ENCODE measurements at regions not wholly inside any gene's neighbourhood (a gene's known extent, or its start where the extent isn't known, plus 50 kb on each side); places are given as distances from the start of the nearest gene placed in this dataset.
"Not testable (repeated sequence)": the region's sequence is repeated elsewhere in the genome, so short reads cannot be mapped to it uniquely, and the experiment has no call there.

DNA sequence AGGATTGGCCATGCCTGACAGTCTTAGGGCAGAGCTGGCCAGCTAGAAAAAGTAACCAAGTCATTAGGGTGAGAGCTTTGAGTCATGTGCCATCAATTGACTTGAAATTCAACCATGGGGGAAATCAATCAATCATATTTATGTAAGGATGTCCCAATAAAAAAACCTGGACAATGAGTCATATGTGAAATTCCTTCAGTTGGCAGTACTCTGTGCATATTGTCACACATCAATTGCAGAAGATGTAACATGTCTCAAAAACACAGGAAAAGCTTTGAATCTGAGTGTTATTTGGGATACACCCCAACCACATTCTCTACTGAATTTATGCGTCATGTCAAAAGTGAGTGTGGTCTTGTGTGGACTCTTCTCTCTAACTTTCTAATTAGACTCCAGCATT lies 1004.1 kb upstream of the NRXN1 start:
- H3K4me3 Mint-ChIP-seq, result no peak overlapping the region
- peaks cover 0 to 4% (median 0%) of the 10 kb centered on the region in 3 donors for H3K9me3 Mint-ChIP-seq
- H3K4me1 Mint-ChIP-seq, result peaks cover 0 to 2% (median 1%) of the 10 kb centered on the region in 3 donors
- H3K27ac Mint-ChIP-seq, result no peak overlapping the region
- H3K36me3 Mint-ChIP-seq, result no peaks in the 10 kb centered on the region
- no peaks in the 10 kb centered on the region for H3K27me3 Mint-ChIP-seq

DNA sequence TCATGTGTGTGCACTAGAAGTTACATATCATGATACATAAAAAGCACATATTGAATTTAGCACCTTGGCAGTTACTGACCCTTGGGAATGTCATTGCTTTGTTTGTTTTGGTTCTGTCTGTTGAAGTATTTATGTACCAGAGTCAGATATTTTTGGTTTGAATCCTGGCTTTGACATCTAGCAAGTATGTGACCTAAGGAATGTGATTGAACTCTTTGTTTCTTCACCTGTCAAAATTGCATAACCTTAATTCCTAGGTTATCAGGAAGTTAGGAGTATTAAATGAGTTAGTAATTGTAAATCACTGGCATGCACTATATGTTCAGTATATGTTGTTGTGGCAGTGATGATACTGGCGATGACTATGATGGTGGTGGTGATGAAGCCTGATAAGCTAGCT lies 1003.5 kb upstream of the NRXN1 start:
- no peaks in the 10 kb centered on the region for H3K27me3 Mint-ChIP-seq
- H3K9me3 Mint-ChIP-seq, result peaks cover 0 to 4% (median 0%) of the 10 kb centered on the region in 3 donors
- no peaks in the 10 kb centered on the region for H3K36me3 Mint-ChIP-seq
- H3K4me1 Mint-ChIP-seq, result peaks cover 0 to 2% (median 1%) of the 10 kb centered on the region in 3 donors
- no peak overlapping the region for H3K27ac Mint-ChIP-seq
- no peak overlapping the region for H3K4me3 Mint-ChIP-seq

DNA sequence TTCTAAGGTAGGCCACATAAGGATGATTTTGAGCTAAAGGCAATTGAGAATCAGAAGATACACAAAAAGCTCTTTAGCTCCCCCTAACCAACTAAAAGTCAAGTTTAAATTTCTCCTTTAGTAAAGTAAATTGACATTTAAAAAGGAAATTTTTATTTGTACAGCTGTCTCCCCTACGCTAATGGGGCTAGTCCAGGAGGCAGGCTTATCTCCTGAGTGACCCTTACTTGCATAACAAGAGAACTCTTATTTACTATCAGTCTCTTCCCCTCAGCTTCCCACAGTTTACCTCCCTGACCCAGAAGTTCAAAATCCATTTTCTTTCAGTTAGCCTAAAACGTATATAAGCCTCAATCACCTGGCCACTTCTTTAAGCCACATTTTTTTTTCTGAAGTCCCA lies 1002.8 kb upstream of the NRXN1 start:
- no peak overlapping the region for H3K27ac Mint-ChIP-seq
- peaks cover 0 to 2% (median 1%) of the 10 kb centered on the region in 3 donors for H3K4me1 Mint-ChIP-seq

DNA sequence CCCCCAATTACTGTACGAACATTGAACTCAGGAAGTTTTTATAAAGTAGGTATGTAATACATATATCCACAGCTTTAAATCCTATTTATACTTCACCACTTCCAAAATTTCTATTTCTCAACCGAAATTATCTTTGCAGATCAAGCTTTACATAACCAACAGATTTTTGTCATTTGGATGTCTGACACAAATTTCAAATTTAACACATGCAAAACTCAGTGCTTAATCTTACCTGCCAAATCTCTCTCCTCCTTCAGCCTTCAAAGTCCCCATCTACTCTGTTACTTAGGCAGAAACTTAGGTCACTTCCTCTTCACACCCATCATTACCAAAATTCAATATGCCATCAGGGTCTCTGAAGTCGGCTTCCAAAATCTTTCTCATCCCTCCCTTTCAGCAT lies 990.1 kb upstream of the NRXN1 start:
- no peaks in the 10 kb centered on the region for H3K27me3 Mint-ChIP-seq
- no peak overlapping the region for H3K4me3 Mint-ChIP-seq
- H3K9me3 Mint-ChIP-seq, result peaks cover 0 to 6% (median 5%) of the 10 kb centered on the region in 3 donors
- H3K4me1 Mint-ChIP-seq, result no peaks in the 10 kb centered on the region
- no peak overlapping the region for H3K27ac Mint-ChIP-seq
- H3K36me3 Mint-ChIP-seq, result no peaks in the 10 kb centered on the region

More for the DNA sequence above, 1002.8 kb upstream of the NRXN1 start:
- H3K4me3 Mint-ChIP-seq, result no peak overlapping the region
- H3K9me3 Mint-ChIP-seq, result peaks cover 0 to 4% (median 0%) of the 10 kb centered on the region in 3 donors
- no peaks in the 10 kb centered on the region for H3K27me3 Mint-ChIP-seq
- no peaks in the 10 kb centered on the region for H3K36me3 Mint-ChIP-seq

DNA sequence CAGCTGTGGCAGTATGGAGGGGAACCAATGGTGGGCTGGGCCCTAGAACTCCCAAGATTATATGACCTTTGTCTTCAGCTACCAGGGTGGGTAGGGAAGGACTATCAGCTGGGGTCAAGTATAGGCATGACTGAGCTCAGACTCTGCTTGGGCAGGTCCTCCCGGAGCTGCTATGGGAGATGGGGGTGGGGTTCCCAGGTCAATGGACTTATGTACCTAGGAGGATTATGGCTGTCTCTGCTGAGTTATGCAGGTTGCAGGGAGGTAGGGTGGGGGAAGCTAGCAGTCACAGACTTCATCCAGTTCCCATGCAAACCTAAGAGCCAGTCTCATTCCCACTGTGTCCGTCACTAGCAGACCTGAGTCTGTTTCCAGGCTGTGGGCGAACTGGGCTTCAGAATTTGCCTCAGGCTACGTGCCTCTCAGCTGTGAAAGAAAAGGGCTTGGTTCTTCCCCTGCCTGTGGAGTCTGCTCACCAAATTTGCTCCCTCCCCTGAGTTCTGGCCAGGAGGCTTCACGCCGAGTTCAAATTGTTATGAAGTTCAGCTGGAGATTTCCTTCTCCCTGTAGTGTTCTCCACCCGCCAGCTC lies 985.8 kb upstream of the NRXN1 start:
- no peak overlapping the region for H3K27ac Mint-ChIP-seq
- H3K36me3 Mint-ChIP-seq, result no peaks in the 10 kb centered on the region
- H3K9me3 Mint-ChIP-seq, result peaks cover 3 to 16% (median 4%) of the 10 kb centered on the region in 3 donors
- H3K4me3 Mint-ChIP-seq, result no peak overlapping the region
- H3K27me3 Mint-ChIP-seq, result no peaks in the 10 kb centered on the region
- no peaks in the 10 kb centered on the region for H3K4me1 Mint-ChIP-seq

DNA sequence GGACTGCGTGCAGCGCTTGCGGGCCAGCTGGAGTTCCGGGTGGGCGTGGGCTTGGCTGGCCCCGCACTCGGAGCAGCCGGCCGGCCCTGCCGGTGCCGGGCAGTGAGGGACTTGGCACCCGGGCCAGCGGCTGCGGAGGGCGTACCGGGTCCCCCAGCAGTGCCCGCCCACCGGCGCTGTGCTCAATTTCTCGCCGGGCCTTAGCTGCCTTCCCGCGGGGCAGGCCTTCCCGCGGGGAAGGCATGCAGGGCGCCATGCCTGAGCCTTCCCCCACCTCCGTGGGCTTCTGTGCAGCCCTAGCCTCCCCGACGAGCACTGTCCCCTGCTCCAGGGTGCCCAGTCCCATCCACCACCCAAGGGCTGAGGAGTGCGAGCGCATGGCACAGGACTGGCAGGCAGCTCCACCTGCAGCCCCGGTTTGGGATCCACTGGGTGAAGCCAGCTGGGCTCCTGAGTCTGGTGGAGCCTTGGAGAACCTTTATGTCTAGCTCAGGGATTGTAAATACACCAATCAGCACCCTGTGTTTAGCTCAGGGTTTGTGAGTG lies 975.0 kb upstream of the NRXN1 start:
- not testable (repeated sequence) for H3K9me3 Mint-ChIP-seq, H3K4me3 Mint-ChIP-seq, H3K4me1 Mint-ChIP-seq, H3K27ac Mint-ChIP-seq, H3K36me3 Mint-ChIP-seq, H3K27me3 Mint-ChIP-seq

DNA sequence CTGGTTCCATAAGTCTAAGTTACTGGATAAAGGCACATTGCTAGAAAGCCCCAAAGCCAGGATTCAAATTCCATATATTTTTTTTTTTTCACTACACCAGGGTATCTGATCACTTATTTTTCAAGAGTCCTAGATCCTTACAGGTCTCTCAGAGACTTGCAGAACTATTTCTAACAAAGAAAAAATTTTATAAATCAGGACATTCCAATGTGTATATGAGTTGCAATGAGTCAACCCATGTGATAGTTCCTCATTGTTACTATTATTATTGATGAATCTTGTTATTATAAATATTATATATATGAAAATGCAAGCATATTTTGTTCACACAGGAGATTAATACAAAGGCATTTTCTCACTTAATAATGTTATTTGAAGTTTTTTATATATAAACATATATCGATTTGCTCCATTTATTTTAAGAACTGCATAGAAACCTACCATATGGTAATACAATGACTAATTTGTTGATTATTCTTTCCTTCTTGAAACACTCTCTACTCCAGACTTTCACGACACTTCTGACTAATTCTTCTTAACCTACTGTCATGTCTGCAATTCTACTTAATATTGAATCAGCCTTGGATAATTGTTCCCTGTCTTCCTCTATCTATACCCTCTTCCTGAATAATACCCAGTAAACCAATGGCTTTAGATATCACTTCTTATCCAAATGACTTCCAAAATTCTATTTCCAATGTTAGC lies 968.4 kb upstream of the NRXN1 start:
- no peak overlapping the region for H3K27ac Mint-ChIP-seq
- H3K9me3 Mint-ChIP-seq, result peaks cover 2 to 4% (median 4%) of the 10 kb centered on the region in 3 donors
- H3K4me1 Mint-ChIP-seq, result no peaks in the 10 kb centered on the region
- no peaks in the 10 kb centered on the region for H3K27me3 Mint-ChIP-seq
- H3K4me3 Mint-ChIP-seq, result no peak overlapping the region
- no peaks in the 10 kb centered on the region for H3K36me3 Mint-ChIP-seq

DNA sequence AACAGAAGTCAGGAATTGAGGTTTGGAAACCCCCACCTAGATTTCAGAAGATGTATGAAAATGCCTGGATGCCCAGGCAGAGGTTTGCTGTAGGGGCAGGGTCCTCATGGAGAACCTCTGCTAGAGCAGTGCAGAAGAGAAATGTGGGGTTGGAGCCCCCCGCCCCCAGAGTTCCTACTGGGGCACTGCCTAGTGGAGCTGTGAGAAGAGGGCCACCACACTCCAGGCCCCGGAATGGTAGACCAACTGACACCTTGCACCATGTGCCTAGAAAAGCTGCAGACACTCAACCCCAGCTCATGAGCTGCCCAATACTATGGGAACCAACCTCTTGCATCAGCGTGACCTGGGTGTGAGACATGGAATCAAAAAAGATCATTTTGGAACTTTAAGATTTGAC lies 967.0 kb upstream of the NRXN1 start:
- H3K27me3 Mint-ChIP-seq, result no peaks in the 10 kb centered on the region
- H3K36me3 Mint-ChIP-seq, result no peaks in the 10 kb centered on the region
- H3K27ac Mint-ChIP-seq, result no peak overlapping the region
- H3K4me1 Mint-ChIP-seq, result no peaks in the 10 kb centered on the region
- peaks cover 2 to 6% (median 4%) of the 10 kb centered on the region in 3 donors for H3K9me3 Mint-ChIP-seq
- no peak overlapping the region for H3K4me3 Mint-ChIP-seq

DNA sequence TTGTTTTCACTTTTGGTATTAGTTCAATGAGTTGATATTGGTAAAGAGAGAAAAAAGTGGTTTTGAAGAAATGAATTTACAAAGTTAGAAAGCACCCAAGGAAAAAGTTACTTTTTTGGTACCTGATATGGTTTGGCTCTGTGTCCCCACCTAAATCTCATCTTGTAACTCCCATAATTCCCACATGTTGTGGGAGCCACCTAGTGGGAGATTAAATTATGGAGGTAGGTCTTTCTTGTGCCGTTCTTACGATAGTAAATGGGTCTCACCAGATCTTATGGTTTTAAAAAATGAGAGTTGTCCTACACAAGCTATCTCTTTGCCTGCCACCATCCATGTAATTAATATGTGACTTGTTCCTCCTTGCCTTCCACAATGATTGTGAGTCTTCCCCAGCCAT lies 965.6 kb upstream of the NRXN1 start:
- no peak overlapping the region for H3K4me3 Mint-ChIP-seq
- H3K27me3 Mint-ChIP-seq, result no peaks in the 10 kb centered on the region
- no peaks in the 10 kb centered on the region for H3K36me3 Mint-ChIP-seq
- H3K4me1 Mint-ChIP-seq, result no peaks in the 10 kb centered on the region
- H3K9me3 Mint-ChIP-seq, result peaks cover 2 to 6% (median 4%) of the 10 kb centered on the region in 3 donors
- H3K27ac Mint-ChIP-seq, result no peak overlapping the region

DNA sequence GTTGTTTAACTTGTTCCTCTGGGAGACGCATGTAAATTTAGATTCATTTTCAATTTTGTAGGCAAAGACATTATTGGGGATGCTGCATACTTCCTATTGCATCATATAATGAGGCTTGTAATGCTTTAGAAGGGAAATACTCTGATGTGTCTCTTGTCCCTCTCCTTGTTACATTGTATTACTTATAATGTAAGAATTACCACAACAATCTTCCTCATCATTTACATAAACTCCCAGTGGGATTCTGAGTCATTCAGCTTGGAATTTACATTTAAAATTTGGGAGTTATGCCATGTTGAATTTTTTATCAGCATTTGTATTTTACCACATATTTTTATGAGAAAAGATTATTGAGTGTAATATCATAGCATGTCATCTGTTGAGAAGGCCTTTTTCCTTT lies 963.4 kb upstream of the NRXN1 start:
- Mint-ChIP-seq H3K27ac (no peak overlapping the region), H3K9me3 (peaks cover 0 to 8% (median 2%) of the 10 kb centered on the region in 3 donors), H3K36me3 (no peaks in the 10 kb centered on the region), H3K27me3 (no peaks in the 10 kb centered on the region), H3K4me1 (no peaks in the 10 kb centered on the region), H3K4me3 (no peak overlapping the region)

DNA sequence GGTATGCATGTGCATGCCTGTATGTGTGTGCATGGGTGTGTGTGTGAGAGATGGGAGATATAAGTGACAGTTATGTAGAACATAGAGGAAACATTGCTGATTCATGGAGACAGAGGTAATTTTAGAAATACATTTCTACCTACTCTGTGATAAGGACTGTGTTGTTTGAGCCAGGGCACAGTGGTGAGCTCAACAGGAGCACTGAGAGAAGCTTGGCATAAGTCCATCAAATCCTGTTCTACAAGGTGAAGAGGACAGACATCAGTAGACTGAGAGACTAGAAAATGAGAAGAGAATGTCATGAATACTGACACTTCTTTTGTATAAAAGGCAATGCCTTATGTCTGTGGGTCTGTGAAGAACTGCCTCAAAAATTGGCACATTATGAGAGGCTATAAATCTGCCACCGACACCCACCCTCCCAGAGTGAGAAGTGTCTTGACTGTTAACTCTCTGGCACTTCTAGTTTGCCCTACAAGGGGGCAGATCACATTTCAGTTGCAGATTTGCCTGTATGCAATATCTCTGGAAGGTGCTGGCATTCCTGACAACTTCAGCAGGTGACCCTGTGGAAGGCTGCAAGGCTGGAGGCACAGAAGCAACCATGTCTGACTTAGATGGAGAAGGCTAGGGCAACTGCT lies 962.3 kb upstream of the NRXN1 start:
- Mint-ChIP-seq H3K4me1 (no peaks in the 10 kb centered on the region), H3K4me3 (no peak overlapping the region), H3K9me3 (peaks cover 0 to 8% (median 2%) of the 10 kb centered on the region in 3 donors), H3K36me3 (no peaks in the 10 kb centered on the region), H3K27me3 (no peaks in the 10 kb centered on the region), H3K27ac (no peak overlapping the region)

DNA sequence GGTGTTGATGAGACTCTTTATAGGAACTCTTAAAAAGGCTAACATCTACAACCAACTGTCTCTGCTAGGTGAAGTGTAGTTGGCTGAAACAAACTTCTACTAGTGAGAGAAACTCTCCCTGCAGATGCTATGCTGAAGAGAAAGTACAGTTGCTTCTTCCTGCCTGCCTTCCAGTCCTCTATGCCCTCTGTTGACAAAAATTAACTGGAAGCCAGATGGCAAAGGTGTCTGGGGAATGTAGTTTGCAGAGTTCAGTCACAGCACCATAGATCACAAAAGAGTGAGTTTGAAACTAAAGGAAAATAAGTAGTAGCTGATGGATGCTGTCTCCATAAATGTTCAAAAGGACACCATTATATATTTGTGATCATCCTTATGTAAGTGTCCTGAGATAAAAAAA lies 958.8 kb upstream of the NRXN1 start:
- H3K4me1 Mint-ChIP-seq, result no peaks in the 10 kb centered on the region
- H3K27ac Mint-ChIP-seq, result no peak overlapping the region
- H3K36me3 Mint-ChIP-seq, result no peaks in the 10 kb centered on the region
- H3K9me3 Mint-ChIP-seq, result peaks cover 0 to 4% (median 0%) of the 10 kb centered on the region in 3 donors
- H3K27me3 Mint-ChIP-seq, result no peaks in the 10 kb centered on the region
- no peak overlapping the region for H3K4me3 Mint-ChIP-seq

DNA sequence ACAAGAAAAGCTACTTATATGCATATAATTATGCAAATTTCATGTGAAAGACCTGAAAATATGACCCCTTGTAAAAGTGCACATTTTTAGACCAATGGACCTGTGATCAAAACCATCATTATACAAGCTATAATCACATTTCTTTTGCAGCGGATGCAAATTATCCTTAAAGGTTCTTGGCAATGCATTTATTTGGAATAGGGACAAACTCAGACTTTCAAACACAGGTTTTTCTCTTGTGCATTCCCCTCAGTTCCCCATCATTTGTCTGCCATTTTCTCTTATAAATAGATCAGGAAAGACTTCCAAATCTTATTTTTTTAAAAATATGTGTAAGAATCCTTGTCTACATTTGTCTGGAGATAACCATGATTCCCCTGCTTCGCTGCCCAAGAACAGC lies 954.2 kb upstream of the NRXN1 start:
- Mint-ChIP-seq H3K4me3 (no peak overlapping the region), H3K9me3 (peaks cover 0 to 2% (median 0%) of the 10 kb centered on the region in 3 donors), H3K27me3 (no peaks in the 10 kb centered on the region), H3K4me1 (no peaks in the 10 kb centered on the region), H3K36me3 (peaks cover 1% of the 10 kb centered on the region), H3K27ac (no peak overlapping the region)

DNA sequence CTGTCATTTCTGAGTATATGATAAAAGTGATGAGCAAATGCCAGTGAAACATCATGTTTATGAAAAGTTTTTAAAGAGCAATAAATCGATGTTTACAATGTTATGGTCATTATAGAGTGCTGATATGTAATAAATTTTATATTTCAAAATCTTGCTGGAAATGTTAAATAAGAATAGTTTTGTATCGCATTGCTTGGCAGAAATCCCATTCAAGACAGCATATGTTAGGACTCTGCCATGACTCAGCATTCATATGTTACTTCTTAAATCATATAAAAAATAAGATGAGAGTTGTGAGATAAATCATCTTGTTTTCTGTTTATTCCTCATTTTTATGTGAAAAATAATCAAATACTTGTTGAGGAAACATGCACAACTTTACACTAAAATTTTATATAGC lies 949.9 kb upstream of the NRXN1 start:
- Mint-ChIP-seq H3K36me3 (peaks cover 1% of the 10 kb centered on the region), H3K4me1 (no peaks in the 10 kb centered on the region)

DNA sequence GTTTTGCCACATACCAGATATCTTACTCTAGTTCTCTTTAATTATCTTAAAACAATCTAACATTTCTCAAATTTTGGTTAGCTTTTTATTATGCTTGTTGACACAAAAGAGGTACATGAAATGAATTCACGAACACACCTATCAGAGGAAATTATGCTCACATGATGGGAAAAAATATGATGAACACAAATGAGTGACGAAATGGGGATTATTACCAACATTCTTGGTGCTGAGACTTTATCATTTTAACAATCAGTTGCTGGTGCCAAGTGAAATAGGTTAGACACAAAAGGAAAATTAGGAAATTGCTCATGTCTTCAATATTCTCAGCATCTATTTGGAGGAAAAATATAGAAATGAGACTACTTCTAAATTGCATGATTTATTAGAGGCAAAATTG lies 944.7 kb upstream of the NRXN1 start:
- no peak overlapping the region for H3K4me3 Mint-ChIP-seq
- H3K4me1 Mint-ChIP-seq, result no peaks in the 10 kb centered on the region
- H3K27ac Mint-ChIP-seq, result no peak overlapping the region
- H3K36me3 Mint-ChIP-seq, result no peaks in the 10 kb centered on the region
- peaks cover 0 to 2% (median 0%) of the 10 kb centered on the region in 3 donors for H3K9me3 Mint-ChIP-seq
- no peaks in the 10 kb centered on the region for H3K27me3 Mint-ChIP-seq

More for the DNA sequence above, 949.9 kb upstream of the NRXN1 start:
- Mint-ChIP-seq H3K27me3 (no peaks in the 10 kb centered on the region), H3K4me3 (no peak overlapping the region), H3K27ac (no peak overlapping the region), H3K9me3 (peaks cover 0 to 4% (median 0%) of the 10 kb centered on the region in 3 donors)

All from IgD-negative memory B cell (primary cell).